Neural progenitor cell (in vitro differentiated cells): ENCODE measurements at regions not wholly inside any gene's neighbourhood (a gene's known extent, or its start where the extent isn't known, plus 50 kb on each side); places are given as distances from the start of the nearest gene placed in this dataset.
A peak's percentile ranks its signal among the peaks of the same experiment; 100 is the strongest.

Source experiments
- DNase-seq: peaks from one replicate; pipeline ENCODE4 v3.0.0-alpha.2; 2016; ENCODE audit warnings: low spot score
- H2AFZ ChIP-seq: fragments of 200-600 bp; sonication (generic); replicated peaks from 2 replicates; pipeline ENCODE4 v1.6.1; 2016; ENCODE audit warnings: antibody characterized with exemption
- H3F3A ChIP-seq: fragments of 200-600 bp; sonication (generic); 2 replicates; pipeline ENCODE4 v1.6.1; 2016; ENCODE audit warnings: antibody characterized with exemption, low read depth
- H3K27ac ChIP-seq: fragments of 200-600 bp; sonication (generic); 2 replicates; pipeline ENCODE4 v1.5.1; 2016; ENCODE audit warnings: mild to moderate bottlenecking
- H3K27me3 ChIP-seq: fragments of 200-600 bp; sonication (generic); 2 replicates; pipeline ENCODE4 v1.6.1; 2016; ENCODE audit warnings: mild to moderate bottlenecking, moderate library complexity
- H3K36me3 ChIP-seq: fragments of 200-600 bp; sonication (generic); 2 replicates; pipeline ENCODE4 v1.5.1; 2016
- H3K4me1 ChIP-seq: fragments of 200-600 bp; sonication (generic); 2 replicates; pipeline ENCODE4 v1.6.1; 2016; ENCODE audit warnings: mixed run types
- H3K4me2 ChIP-seq: fragments of 200-600 bp; sonication (generic); 2 replicates; pipeline ENCODE4 v1.6.1; 2016
- H3K4me3 ChIP-seq: fragments of 200-600 bp; sonication (generic); 2 replicates; pipeline ENCODE4 v1.5.1; 2016
- H3K79me2 ChIP-seq: fragments of 200-600 bp; sonication (generic); 2 replicates; pipeline ENCODE4 v1.6.1; 2016; ENCODE audit warnings: low read depth
- H3K9ac ChIP-seq: fragments of 200-600 bp; sonication (generic); 2 replicates; pipeline ENCODE4 v1.6.1; 2016
- H3K9me3 ChIP-seq: fragments of 200-600 bp; sonication (generic); 2 replicates; pipeline ENCODE4 v1.5.1; 2016; ENCODE audit warnings: low read depth
- H4K20me1 ChIP-seq: fragments of 200-600 bp; sonication (generic); 2 replicates; pipeline ENCODE4 v1.6.1; 2016; ENCODE audit warnings: low read depth
- H3K27ac Mint-ChIP-seq: 3 replicates; pipeline ENCODE4 v1.8.0; 2021; ENCODE audit warnings: mixed read lengths
- H3K27me3 Mint-ChIP-seq: 2 replicates; pipeline ENCODE4 v1.8.0; 2022; ENCODE audit warnings: low read depth, mild to moderate bottlenecking, inconsistent platforms, moderate library complexity, mixed read lengths; ENCODE audit not compliant: insufficient read depth
- H3K36me3 Mint-ChIP-seq: 3 replicates; pipeline ENCODE4 v1.8.0; 2021; ENCODE audit warnings: mixed read lengths
- H3K4me1 Mint-ChIP-seq: 3 replicates; pipeline ENCODE4 v1.8.0; 2021; ENCODE audit warnings: mixed read lengths
- H3K4me3 Mint-ChIP-seq: 3 replicates; pipeline ENCODE4 v1.8.0; 2021; ENCODE audit warnings: mild to moderate bottlenecking, moderate library complexity, mixed read lengths
- H3K9me3 Mint-ChIP-seq: 3 replicates; pipeline ENCODE4 v1.8.0; 2020; ENCODE audit warnings: mixed read lengths
- CTCF ChIP-seq: fragments of 200-600 bp; sonication (generic); IDR thresholded peaks from 2 replicates; pipeline ENCODE4 v1.5.1; 2017; ENCODE audit warnings: antibody characterized with exemption, mild to moderate bottlenecking
- EZH2 ChIP-seq: fragments of 200-600 bp; sonication (generic); IDR thresholded peaks from 2 replicates; pipeline ENCODE4 v1.6.1; 2017; ENCODE audit warnings: antibody characterized with exemption, mild to moderate bottlenecking, moderate library complexity
- EZH2phosphoT487 ChIP-seq: fragments of 200-600 bp; sonication (generic); IDR thresholded peaks from 2 replicates; pipeline ENCODE4 v1.6.1; 2017; ENCODE audit warnings: antibody characterized with exemption

GRCh38 chr3:3392946-3393345 lies 213.5 kb upstream of the CRBN start:
- peaks cover 7% of the 10 kb centered on the region for H3K9me3 Mint-ChIP-seq

GRCh38 chr3:3383461-3383860 lies 204.0 kb upstream of the CRBN start:
- H3K27ac Mint-ChIP-seq, result no peak overlapping the region
- H3K4me3 Mint-ChIP-seq, result no peak overlapping the region

More at GRCh38 chr3:3392946-3393345, 213.5 kb upstream of the CRBN start:
- peak overlapping the region; percentile 63 for H2AFZ ChIP-seq
- no peak for DNase-seq
- H3K27me3 ChIP-seq, result no peaks in the 10 kb centered on the region
- H3K27ac ChIP-seq, result no peak overlapping the region
- Mint-ChIP-seq H3K36me3 (peaks cover 2% of the 10 kb centered on the region), H3K4me1 (no peaks in the 10 kb centered on the region), H3K4me3 (no peak overlapping the region), H3K27ac (no peak overlapping the region), H3K27me3 (no peaks in the 10 kb centered on the region)
- no peaks in the 10 kb centered on the region for H3K9me3 ChIP-seq
- no peak overlapping the region for H3K4me3 ChIP-seq
- no peaks in the 10 kb centered on the region for H3K36me3 ChIP-seq
- no peaks in the 10 kb centered on the region for H3F3A ChIP-seq
- no peaks in the 10 kb centered on the region for H3K4me1 ChIP-seq
- TF ChIP-seq CTCF, result no peak
- no peak for TF ChIP-seq EZH2
- TF ChIP-seq EZH2phosphoT487, result no peak
- H4K20me1 ChIP-seq, result no peaks in the 10 kb centered on the region
- H3K79me2 ChIP-seq, result no peaks in the 10 kb centered on the region
- no peak overlapping the region for H3K4me2 ChIP-seq
- H3K9ac ChIP-seq, result no peak overlapping the region

GRCh38 chr3:3372210-3372777 lies 192.8 kb upstream of the CRBN start:
- H3K36me3 Mint-ChIP-seq, result no peaks in the 10 kb centered on the region
- no peak overlapping the region for H3K4me3 Mint-ChIP-seq
- H2AFZ ChIP-seq, result no peak overlapping the region
- H3K27ac Mint-ChIP-seq, result no peak overlapping the region
- no peaks in the 10 kb centered on the region for H3K9me3 ChIP-seq
- H3K79me2 ChIP-seq, result no peaks in the 10 kb centered on the region
- peaks cover 12% of the 10 kb centered on the region for H3K9me3 Mint-ChIP-seq
- no peaks in the 10 kb centered on the region for H4K20me1 ChIP-seq
- no peaks in the 10 kb centered on the region for H3K36me3 ChIP-seq
- no peaks in the 10 kb centered on the region for H3K27me3 Mint-ChIP-seq
- no peak for DNase-seq
- H3K9ac ChIP-seq, result no peak overlapping the region
- no peak overlapping the region for H3K27ac ChIP-seq
- TF ChIP-seq EZH2phosphoT487 (no peak), CTCF (no peak), EZH2 (no peak)
- H3K4me1 Mint-ChIP-seq, result no peaks in the 10 kb centered on the region
- H3F3A ChIP-seq, result no peaks in the 10 kb centered on the region
- H3K4me1 ChIP-seq, result no peaks in the 10 kb centered on the region
- H3K4me3 ChIP-seq, result no peak overlapping the region
- H3K27me3 ChIP-seq, result no peaks in the 10 kb centered on the region
- H3K4me2 ChIP-seq, result no peak overlapping the region

More at GRCh38 chr3:3383461-3383860, 204.0 kb upstream of the CRBN start:
- Histone ChIP-seq H4K20me1 (no peaks in the 10 kb centered on the region), H3K36me3 (no peaks in the 10 kb centered on the region), H3K79me2 (no peaks in the 10 kb centered on the region), H3K9ac (no peak overlapping the region), H3K27me3 (no peaks in the 10 kb centered on the region), H3K4me1 (no peaks in the 10 kb centered on the region), H3F3A (peaks cover 5% of the 10 kb centered on the region), H2AFZ (no peak overlapping the region), H3K9me3 (no peaks in the 10 kb centered on the region), H3K4me2 (no peak overlapping the region), H3K4me3 (no peak overlapping the region), H3K27ac (no peak overlapping the region)
- TF ChIP-seq EZH2phosphoT487, result no peak
- no peak for TF ChIP-seq CTCF
- no peak for TF ChIP-seq EZH2
- no peak for DNase-seq
- H3K36me3 Mint-ChIP-seq, result no peaks in the 10 kb centered on the region
- H3K9me3 Mint-ChIP-seq, result peaks cover 2% of the 10 kb centered on the region
- H3K27me3 Mint-ChIP-seq, result peaks cover 3% of the 10 kb centered on the region
- H3K4me1 Mint-ChIP-seq, result no peaks in the 10 kb centered on the region
